ENCODE measurements at regions not wholly inside any gene's neighbourhood (a gene's known extent, or its start where the extent isn't known, plus 50 kb on each side); places are given as distances from the start of the nearest gene placed in this dataset.

DNA sequence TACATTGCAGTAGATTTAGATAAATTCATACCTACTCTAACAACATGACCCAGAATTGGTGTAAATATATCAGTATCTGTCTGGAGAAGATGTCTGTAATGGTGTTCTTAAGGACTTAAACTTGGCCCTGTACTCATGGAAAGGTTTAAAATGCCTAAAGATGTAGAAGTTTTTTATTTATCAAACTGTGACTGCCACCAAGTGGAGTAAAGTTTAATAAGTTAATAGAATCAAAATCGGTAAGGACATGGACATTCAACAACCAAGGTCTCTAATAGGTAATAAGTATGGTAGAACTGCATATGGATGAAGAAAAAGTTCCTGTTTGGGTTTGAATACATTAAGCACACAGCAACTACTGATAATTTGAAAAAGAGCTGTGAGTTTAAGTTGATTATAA, 474.0 kb upstream of the NDST3 start:
- no peak overlapping the region for H3K27ac ChIP-seq (ENCODE audit: low read depth, low read length)
- TF ChIP-seq, protein P1, sequence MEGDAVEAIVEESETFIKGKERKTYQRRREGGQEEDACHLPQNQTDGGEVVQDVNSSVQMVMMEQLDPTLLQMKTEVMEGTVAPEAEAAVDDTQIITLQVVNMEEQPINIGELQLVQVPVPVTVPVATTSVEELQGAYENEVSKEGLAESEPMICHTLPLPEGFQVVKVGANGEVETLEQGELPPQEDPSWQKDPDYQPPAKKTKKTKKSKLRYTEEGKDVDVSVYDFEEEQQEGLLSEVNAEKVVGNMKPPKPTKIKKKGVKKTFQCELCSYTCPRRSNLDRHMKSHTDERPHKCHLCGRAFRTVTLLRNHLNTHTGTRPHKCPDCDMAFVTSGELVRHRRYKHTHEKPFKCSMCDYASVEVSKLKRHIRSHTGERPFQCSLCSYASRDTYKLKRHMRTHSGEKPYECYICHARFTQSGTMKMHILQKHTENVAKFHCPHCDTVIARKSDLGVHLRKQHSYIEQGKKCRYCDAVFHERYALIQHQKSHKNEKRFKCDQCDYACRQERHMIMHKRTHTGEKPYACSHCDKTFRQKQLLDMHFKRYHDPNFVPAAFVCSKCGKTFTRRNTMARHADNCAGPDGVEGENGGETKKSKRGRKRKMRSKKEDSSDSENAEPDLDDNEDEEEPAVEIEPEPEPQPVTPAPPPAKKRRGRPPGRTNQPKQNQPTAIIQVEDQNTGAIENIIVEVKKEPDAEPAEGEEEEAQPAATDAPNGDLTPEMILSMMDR (conservative IDR thresholded peaks at IDR 0.05), result no peak
- H3K4me1 ChIP-seq (ENCODE audit: control insufficient read depth, insufficient read depth, low read length), result peaks cover 4% of the 10 kb centered on the region
- no peaks in the 10 kb centered on the region for H3K4me1 Mint-ChIP-seq
- no peaks in the 10 kb centered on the region for H3K9me3 Mint-ChIP-seq
- no peaks in the 10 kb centered on the region for H3K27me3 ChIP-seq (ENCODE audit: control insufficient read depth, insufficient read depth, low read length, poor library complexity, severe bottlenecking)
- no peak overlapping the region for H3K4me3 ChIP-seq (ENCODE audit: low read length)
- H3K9me3 ChIP-seq (ENCODE audit: control insufficient read depth, low read length), result no peaks in the 10 kb centered on the region
- no peaks in the 10 kb centered on the region for H3K36me3 Mint-ChIP-seq (ENCODE audit: low read depth)
- no peaks in the 10 kb centered on the region for H3K36me3 ChIP-seq (ENCODE audit: control insufficient read depth, insufficient read depth, low read length)
- H3K27me3 Mint-ChIP-seq (ENCODE audit: insufficient read depth), result no peaks in the 10 kb centered on the region
- DNase-seq, result no peak
- H3K9ac ChIP-seq (ENCODE audit: extremely low read depth, low read length, poor library complexity, severe bottlenecking), result no peak overlapping the region
- 96% methylated on average over 1 of the region's 1 CpG; no CpG with 5 or more reads in 1 of the 2 experiments for WGBS, 2 experiments (ENCODE audit: insufficient coverage in 1 of 2, insufficient read length in 1 of 2)
- H3K27ac Mint-ChIP-seq, result no peak overlapping the region
- H3K4me3 Mint-ChIP-seq, result no peak overlapping the region

DNA sequence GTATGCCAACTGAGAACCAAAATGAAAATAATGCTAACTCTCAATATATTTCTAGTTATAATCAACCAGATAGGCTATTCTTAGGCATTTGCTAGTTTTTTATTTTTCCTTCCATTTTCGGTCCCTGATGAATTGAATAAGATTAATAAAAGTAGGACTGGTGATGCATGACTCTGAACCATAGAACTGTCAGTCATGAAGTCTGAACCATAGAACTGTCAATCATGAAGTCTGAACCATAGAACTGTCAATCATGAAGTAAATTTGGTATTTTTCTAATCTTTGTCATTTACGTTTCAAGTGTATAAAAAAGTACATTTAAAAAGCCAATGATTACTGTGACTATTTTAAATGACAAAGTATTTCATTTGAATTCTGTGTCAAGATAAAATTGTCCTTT, 460.2 kb upstream of the NDST3 start:
- H3K27ac ChIP-seq (ENCODE audit: low read depth, low read length), result no peak overlapping the region
- H3K4me3 ChIP-seq (ENCODE audit: low read length), result no peak overlapping the region
- no peak for DNase-seq
- no peaks in the 10 kb centered on the region for H3K27me3 ChIP-seq (ENCODE audit: control insufficient read depth, insufficient read depth, low read length, poor library complexity, severe bottlenecking)
- Mint-ChIP-seq H3K9me3 (no peaks in the 10 kb centered on the region), H3K4me1 (peaks cover 8% of the 10 kb centered on the region), H3K27me3 (ENCODE audit: insufficient read depth) (no peaks in the 10 kb centered on the region), H3K36me3 (ENCODE audit: low read depth) (no peaks in the 10 kb centered on the region), H3K27ac (no peak overlapping the region), H3K4me3 (no peak overlapping the region)
- TF ChIP-seq, protein P1 (conservative IDR thresholded peaks at IDR 0.05), result no peak
- no peak overlapping the region for H3K9ac ChIP-seq (ENCODE audit: extremely low read depth, low read length, poor library complexity, severe bottlenecking)
- no peaks in the 10 kb centered on the region for H3K36me3 ChIP-seq (ENCODE audit: control insufficient read depth, insufficient read depth, low read length)
- WGBS, 2 experiments (ENCODE audit: insufficient coverage in 1 of 2, insufficient read length in 1 of 2), result 98% methylated on average over 2 of the region's 2 CpGs; no CpG with 5 or more reads in 1 of the 2 experiments
- H3K4me1 ChIP-seq (ENCODE audit: control insufficient read depth, insufficient read depth, low read length), result no peaks in the 10 kb centered on the region
- no peaks in the 10 kb centered on the region for H3K9me3 ChIP-seq (ENCODE audit: control insufficient read depth, low read length)

DNA sequence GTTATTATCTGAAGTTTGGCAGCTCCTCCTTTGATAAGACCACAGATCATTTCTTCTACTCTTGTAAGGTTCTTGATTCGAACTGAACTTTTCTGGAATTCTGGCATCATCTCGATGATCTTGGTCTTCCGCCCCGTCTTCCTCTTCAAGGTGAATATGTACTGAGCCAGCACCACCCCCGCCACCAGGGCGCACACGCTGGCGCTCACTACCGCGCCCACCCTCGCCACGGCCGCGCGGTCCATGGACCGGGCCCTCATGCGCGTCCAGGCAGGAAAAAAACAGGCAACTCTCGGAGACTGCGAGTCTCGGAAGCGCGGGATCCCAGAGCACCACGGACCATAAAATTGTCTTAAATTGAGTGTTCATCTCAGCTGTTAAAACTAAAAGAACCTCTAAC, 458.4 kb upstream of the NDST3 start:
- no peak overlapping the region for H3K4me3 ChIP-seq (ENCODE audit: low read length)
- Mint-ChIP-seq H3K27me3 (ENCODE audit: insufficient read depth) (no peaks in the 10 kb centered on the region), H3K27ac (no peak overlapping the region), H3K36me3 (ENCODE audit: low read depth) (no peaks in the 10 kb centered on the region), H3K9me3 (no peaks in the 10 kb centered on the region), H3K4me1 (peaks cover 8% of the 10 kb centered on the region), H3K4me3 (no peak overlapping the region)
- no peak overlapping the region for H3K9ac ChIP-seq (ENCODE audit: extremely low read depth, low read length, poor library complexity, severe bottlenecking)
- DNase-seq, result no peak
- H3K4me1 ChIP-seq (ENCODE audit: control insufficient read depth, insufficient read depth, low read length), result no peaks in the 10 kb centered on the region
- no peak overlapping the region for H3K27ac ChIP-seq (ENCODE audit: low read depth, low read length)
- H3K9me3 ChIP-seq (ENCODE audit: control insufficient read depth, low read length), result no peaks in the 10 kb centered on the region
- H3K27me3 ChIP-seq (ENCODE audit: control insufficient read depth, insufficient read depth, low read length, poor library complexity, severe bottlenecking), result no peaks in the 10 kb centered on the region
- H3K36me3 ChIP-seq (ENCODE audit: control insufficient read depth, insufficient read depth, low read length), result no peaks in the 10 kb centered on the region
- WGBS, 2 experiments (ENCODE audit: insufficient coverage in 1 of 2, insufficient read length in 1 of 2), result 94 to 96% methylated on average over 14 to 24 of the region's 24 CpGs
- TF ChIP-seq, protein P1 (conservative IDR thresholded peaks at IDR 0.05), result no peak
